Rectal smooth muscle tissue (tissue), 1 donor: ENCODE measurements at regions not wholly inside any gene's neighbourhood (a gene's known extent, or its start where the extent isn't known, plus 50 kb on each side); places are given as distances from the start of the nearest gene placed in this dataset.

Experiments
- H3K27ac ChIP-seq: one replicate; pipeline ENCODE4 v1.7.0; 2013; ENCODE audit warnings: low read depth, low read length, inconsistent platforms
- H3K27me3 ChIP-seq: one replicate; pipeline ENCODE4 v1.7.0; 2013; ENCODE audit warnings: low read length; ENCODE audit not compliant: control insufficient read depth, insufficient read depth
- H3K36me3 ChIP-seq: one replicate; pipeline ENCODE4 v1.7.0; 2013; ENCODE audit warnings: low read length; ENCODE audit not compliant: control insufficient read depth, insufficient read depth
- H3K4me1 ChIP-seq: one replicate; pipeline ENCODE4 v1.7.0; 2013; ENCODE audit warnings: low read length; ENCODE audit not compliant: control insufficient read depth, insufficient read depth
- H3K4me3 ChIP-seq: one replicate; pipeline ENCODE4 v1.7.0; 2013; ENCODE audit warnings: low read length
- H3K9ac ChIP-seq: one replicate; pipeline ENCODE4 v1.7.0; 2013; ENCODE audit warnings: low read length

GRCh38 chr14:95419569-95419968, 96.9 kb downstream of the SYNE3 start:
- Histone ChIP-seq H3K36me3 (peaks cover 8% of the 10 kb centered on the region), H3K9ac (no peak overlapping the region), H3K27ac (no peak overlapping the region), H3K27me3 (no peaks in the 10 kb centered on the region), H3K4me1 (no peaks in the 10 kb centered on the region), H3K4me3 (no peak overlapping the region)

- no peak overlapping the region for H3K4me3 ChIP-seq
- peaks cover 8% of the 10 kb centered on the region for H3K36me3 ChIP-seq
- H3K27ac ChIP-seq: no peak overlapping the region
- no peaks in the 10 kb centered on the region for H3K27me3 ChIP-seq
- H3K9ac ChIP-seq: no peak overlapping the region
- H3K4me1 ChIP-seq: no peaks in the 10 kb centered on the region
These were observed 97.6 kb downstream of the SYNE3 start for GRCh38 chr14:95418858-95419257.

GRCh38 chr14:95417492-95417891, 97.8 kb upstream of the CLMN start:
- no peaks in the 10 kb centered on the region for H3K27me3 ChIP-seq
- no peak overlapping the region for H3K4me3 ChIP-seq
- no peaks in the 10 kb centered on the region for H3K4me1 ChIP-seq
- H3K27ac ChIP-seq: no peak overlapping the region
- H3K9ac ChIP-seq: no peak overlapping the region
- peaks cover 8% of the 10 kb centered on the region for H3K36me3 ChIP-seq

- no peak overlapping the region for H3K9ac ChIP-seq
- H3K27me3 ChIP-seq: no peaks in the 10 kb centered on the region
- peaks cover 8% of the 10 kb centered on the region for H3K36me3 ChIP-seq
- no peak overlapping the region for H3K4me3 ChIP-seq
- H3K4me1 ChIP-seq: no peaks in the 10 kb centered on the region
- H3K27ac ChIP-seq: no peak overlapping the region
These were observed 96.3 kb upstream of the CLMN start for GRCh38 chr14:95415993-95416392.

GRCh38 chr14:95413289-95414215, 93.8 kb upstream of the CLMN start:
- Histone ChIP-seq H3K27ac (no peak overlapping the region), H3K9ac (no peak overlapping the region), H3K4me1 (peaks cover 5% of the 10 kb centered on the region), H3K4me3 (no peak overlapping the region), H3K36me3 (peaks cover 8% of the 10 kb centered on the region), H3K27me3 (no peaks in the 10 kb centered on the region)

GRCh38 chr14:95410838-95411237, 91.1 kb upstream of the CLMN start:
- no peak overlapping the region for H3K4me3 ChIP-seq
- H3K27me3 ChIP-seq: no peaks in the 10 kb centered on the region
- no peaks in the 10 kb centered on the region for H3K36me3 ChIP-seq
- H3K4me1 ChIP-seq: peaks cover 5% of the 10 kb centered on the region
- H3K9ac ChIP-seq: no peak overlapping the region
- no peak overlapping the region for H3K27ac ChIP-seq

- no peak overlapping the region for H3K4me3 ChIP-seq
- no peaks in the 10 kb centered on the region for H3K36me3 ChIP-seq
- peaks cover 5% of the 10 kb centered on the region for H3K4me1 ChIP-seq
- H3K27ac ChIP-seq: peak overlapping the region; percentile 29
- no peaks in the 10 kb centered on the region for H3K27me3 ChIP-seq
- H3K9ac ChIP-seq: no peak overlapping the region
These were observed 90.0 kb upstream of the CLMN start for GRCh38 chr14:95409477-95410272.

- no peak overlapping the region for H3K4me3 ChIP-seq
- H3K9ac ChIP-seq: no peak overlapping the region
- no peaks in the 10 kb centered on the region for H3K36me3 ChIP-seq
- H3K4me1 ChIP-seq: peaks cover 5% of the 10 kb centered on the region
- H3K27me3 ChIP-seq: no peaks in the 10 kb centered on the region
- peak overlapping the region; percentile 29 for H3K27ac ChIP-seq
These were observed 89.2 kb upstream of the CLMN start for GRCh38 chr14:95408731-95409476.

GRCh38 chr14:95407354-95407753, 87.6 kb upstream of the CLMN start:
- peaks cover 5% of the 10 kb centered on the region for H3K4me1 ChIP-seq
- H3K9ac ChIP-seq: no peak overlapping the region
- no peak overlapping the region for H3K27ac ChIP-seq
- H3K27me3 ChIP-seq: no peaks in the 10 kb centered on the region
- no peak overlapping the region for H3K4me3 ChIP-seq
- H3K36me3 ChIP-seq: no peaks in the 10 kb centered on the region

GRCh38 chr14:95406756-95407277, 87.1 kb upstream of the CLMN start:
- Histone ChIP-seq H3K4me1 (peaks cover 5% of the 10 kb centered on the region), H3K27me3 (no peaks in the 10 kb centered on the region), H3K27ac (no peak overlapping the region), H3K4me3 (no peak overlapping the region), H3K9ac (no peak overlapping the region), H3K36me3 (no peaks in the 10 kb centered on the region)

- no peak overlapping the region for H3K27ac ChIP-seq
- H3K36me3 ChIP-seq: no peaks in the 10 kb centered on the region
These were observed 84.9 kb upstream of the CLMN start for GRCh38 chr14:95404583-95404982.

GRCh38 chr14:95402578-95402977, 82.9 kb upstream of the CLMN start:
- no peak overlapping the region for H3K9ac ChIP-seq
- no peak overlapping the region for H3K4me3 ChIP-seq
- H3K27ac ChIP-seq: no peak overlapping the region
- H3K27me3 ChIP-seq: no peaks in the 10 kb centered on the region
- no peaks in the 10 kb centered on the region for H3K36me3 ChIP-seq
- no peaks in the 10 kb centered on the region for H3K4me1 ChIP-seq

More at GRCh38 chr14:95404583-95404982, 84.9 kb upstream of the CLMN start:
- Histone ChIP-seq H3K4me3 (no peak overlapping the region), H3K27me3 (no peaks in the 10 kb centered on the region), H3K4me1 (peaks cover 5% of the 10 kb centered on the region), H3K9ac (no peak overlapping the region)
